OCI-LY7 (cell line): ENCODE measurements at regions not wholly inside any gene's neighbourhood (a gene's known extent, or its start where the extent isn't known, plus 50 kb on each side); places are given as distances from the start of the nearest gene placed in this dataset.

Source experiments
- CTCF ChIP-seq: fragments of 200-600 bp; sonication (generic); conservative IDR thresholded peaks from 2 replicates; pipeline ENCODE4 v1.5.1; 2014; ENCODE audit warnings: mild to moderate bottlenecking, antibody characterized with exemption, low read length, moderate library complexity, mixed read lengths
- EZH2phosphoT487 ChIP-seq: fragments of 200-600 bp; sonication (generic); IDR thresholded peaks from 2 replicates; pipeline ENCODE4 v1.6.1; 2018; ENCODE audit warnings: low read depth, borderline replicate concordance, mild to moderate bottlenecking, mixed run types, antibody characterized with exemption, low read length, moderate library complexity, mixed read lengths

GRCh38 chr6:141704151-141704550 lies 428.6 kb upstream of the GJE1 start:
- no peak for TF ChIP-seq CTCF
- TF ChIP-seq EZH2phosphoT487 = no peak
